Tongue (tissue), 1 donor: ENCODE measurements at regions not wholly inside any gene's neighbourhood (a gene's known extent, or its start where the extent isn't known, plus 50 kb on each side); places are given as distances from the start of the nearest gene placed in this dataset.
A peak's percentile ranks its signal among the peaks of the same experiment; 100 is the strongest.

ENCODE experiments used
- DNase-seq: peaks from one replicate; pipeline ENCODE4 v3.0.0-alpha.2; 2015

- peak; percentile 74 for DNase-seq
Measured at GRCh38 chr3:3560591-3561311, 238.5 kb upstream of the LRRN1 start.

- no peak for DNase-seq
Measured at GRCh38 chr3:3559786-3560185, 239.4 kb upstream of the LRRN1 start.

- DNase-seq: no peak
Measured at GRCh38 chr3:3556078-3556477, 243.2 kb upstream of the LRRN1 start.

- no peak for DNase-seq
Measured at GRCh38 chr3:3553236-3553635, 246.0 kb upstream of the LRRN1 start.

- DNase-seq: no peak
Measured at GRCh38 chr3:3552761-3553160, 246.5 kb upstream of the LRRN1 start.

- no peak for DNase-seq
Measured at GRCh38 chr3:3551981-3552380, 247.2 kb upstream of the LRRN1 start.

- no peak for DNase-seq
Measured at GRCh38 chr3:3545360-3545759, 253.9 kb upstream of the LRRN1 start.

GRCh38 chr3:3538451-3538850 lies 260.8 kb upstream of the LRRN1 start:
- DNase-seq: no peak

GRCh38 chr3:3532508-3532907 lies 266.7 kb upstream of the LRRN1 start:
- DNase-seq: no peak

- no peak for DNase-seq
Measured at GRCh38 chr3:3531476-3531875, 267.8 kb upstream of the LRRN1 start.

GRCh38 chr3:3519266-3519665 lies 280.0 kb upstream of the LRRN1 start:
- no peak for DNase-seq

GRCh38 chr3:3516996-3517395 lies 282.2 kb upstream of the LRRN1 start:
- DNase-seq: peak; percentile 67

GRCh38 chr3:3516384-3516783 lies 282.8 kb upstream of the LRRN1 start:
- DNase-seq: no peak

GRCh38 chr3:3509665-3510064 lies 289.6 kb upstream of the LRRN1 start:
- no peak for DNase-seq

- no peak for DNase-seq
Measured at GRCh38 chr3:3504686-3505085, 294.5 kb upstream of the LRRN1 start.

- peak; percentile 72 for DNase-seq
Measured at GRCh38 chr3:3503411-3503810, 295.8 kb upstream of the LRRN1 start.

GRCh38 chr3:3499987-3500386 lies 299.2 kb upstream of the LRRN1 start:
- no peak for DNase-seq

GRCh38 chr3:3499012-3499562 lies 300.1 kb upstream of the LRRN1 start:
- DNase-seq: no peak

- DNase-seq: no peak
Measured at GRCh38 chr3:3495611-3496010, 303.6 kb upstream of the LRRN1 start.

- DNase-seq: no peak
Measured at GRCh38 chr3:3476669-3477068, 297.2 kb upstream of the CRBN start.

- no peak for DNase-seq
Measured at GRCh38 chr3:3468596-3468995, 289.1 kb upstream of the CRBN start.

- no peak for DNase-seq
Measured at GRCh38 chr3:3464131-3464530, 284.6 kb upstream of the CRBN start.

- no peak for DNase-seq
Measured at GRCh38 chr3:3461317-3461716, 281.8 kb upstream of the CRBN start.

GRCh38 chr3:3448468-3448867 lies 269.0 kb upstream of the CRBN start:
- DNase-seq: no peak

- no peak for DNase-seq
Measured at GRCh38 chr3:3447641-3448040, 268.1 kb upstream of the CRBN start.
